Kidney (tissue), 13 donors: ENCODE measurements at regions not wholly inside any gene's neighbourhood (a gene's known extent, or its start where the extent isn't known, plus 50 kb on each side); places are given as distances from the start of the nearest gene placed in this dataset.

Source experiments
- DNase-seq, 5 donors: peaks; one replicate each; pipeline ENCODE4 v3.0.0-alpha.2; 2013 to 2020
- FAIRE-seq: peaks from 2 replicates; lab custom pipeline; 2012; peaks lifted over from hg19 to GRCh38; lab: Jason Lieb, UNC
- H3K27ac ChIP-seq, 2 donors: one replicate each; pipeline ENCODE4 v1.7.0; 2013; ENCODE audit warnings: low read depth in 2 of 2, low read length in 2 of 2, inconsistent platforms in 1 of 2
- H3K27me3 ChIP-seq: one replicate; pipeline ENCODE4 v1.7.1; 2013; ENCODE audit warnings: low read length, inconsistent platforms; ENCODE audit not compliant: control insufficient read depth, insufficient read depth
- H3K36me3 ChIP-seq, 3 donors: one replicate each; pipeline versions ENCODE4 v1.7.0 to v1.7.1; 2013; ENCODE audit warnings: low read length in 3 of 3, control low read depth in 1 of 3, inconsistent platforms in 1 of 3; ENCODE audit not compliant: insufficient read depth in 3 of 3, control insufficient read depth in 2 of 3
- H3K4me1 ChIP-seq, 3 donors: one replicate each; pipeline versions ENCODE4 v1.7.0 to v1.7.1; 2013; ENCODE audit warnings: low read length in 3 of 3, inconsistent platforms in 1 of 3, low read depth in 1 of 3; ENCODE audit not compliant: control insufficient read depth in 2 of 3, insufficient read depth in 2 of 3
- H3K4me3 ChIP-seq, 3 donors: one replicate each; pipeline versions ENCODE4 v1.7.0 to v1.8.1; 2013; ENCODE audit warnings: low read length in 3 of 3, control low read depth in 1 of 3, inconsistent platforms in 1 of 3
- H3K9ac ChIP-seq, 3 donors: one replicate each; pipeline versions ENCODE4 v1.7.0 to v1.7.1; 2013; ENCODE audit warnings: low read length in 3 of 3, control low read depth in 1 of 3, inconsistent platforms in 1 of 3
- H3K9me3 ChIP-seq, 3 donors: one replicate each; pipeline versions ENCODE4 v1.7.0 to v1.7.1; 2013; ENCODE audit warnings: low read length in 3 of 3, control low read depth in 1 of 3, inconsistent platforms in 1 of 3; ENCODE audit not compliant: control insufficient read depth in 2 of 3, insufficient read depth in 1 of 3
- CTCF ChIP-seq: IDR thresholded peaks from 3 replicates; pipeline ENCODE4 v1.5.1; 2012; ENCODE audit warnings: mild to moderate bottlenecking, moderate library complexity, borderline replicate concordance; ENCODE audit not compliant: insufficient read depth; ENCODE audit errors: extremely low read depth
- intact Hi-C: fragments of 100-400 bp; cut with DNase I; formaldehyde crosslinking; loops from one replicate; pipeline ENCODE4 v1.11.1; 2022
- donor health status: control.
- donor health status: control.
- donor health status: control.
- donor health status: control.
- donor health status: control.
- donor health status: DM: yes; HTN: yes; CAD: no.
- donor health status: Normal renal cell carcinoma (clear cell type).

DNA sequence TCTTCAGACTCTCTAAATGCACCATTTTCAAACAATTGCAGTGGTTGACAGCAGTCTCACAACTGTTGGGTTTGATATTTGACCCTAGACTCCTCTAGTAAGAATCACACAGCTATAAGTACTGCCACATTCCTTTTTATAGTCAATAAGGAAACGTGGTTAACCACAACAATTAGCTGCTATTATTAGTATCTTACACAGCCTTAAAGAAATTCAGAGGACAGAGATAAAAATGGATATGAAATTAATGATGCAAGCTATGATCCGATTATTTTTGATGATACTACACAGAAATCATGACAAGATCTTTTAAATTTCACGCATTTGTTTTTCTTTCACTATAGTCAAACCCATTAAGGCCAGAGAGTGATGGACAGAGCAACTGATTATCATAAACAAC is 288.6 kb upstream of the C9orf72 start:
- FAIRE-seq (no peak), DNase-seq (no peak)
- H3K27me3 ChIP-seq = no peaks in the 10 kb centered on the region
- no peak overlapping the region for H3K9ac ChIP-seq
- intact Hi-C loops = no loop called here
- H3K4me1 ChIP-seq = peaks cover 0 to 9% (median 2%) of the 10 kb centered on the region in 3 donors
- no peak for TF ChIP-seq CTCF
- H3K4me3 ChIP-seq = no peak overlapping the region
- H3K9me3 ChIP-seq = no peaks in the 10 kb centered on the region
- H3K36me3 ChIP-seq = no peaks in the 10 kb centered on the region
- H3K27ac ChIP-seq = no peak overlapping the region

DNA sequence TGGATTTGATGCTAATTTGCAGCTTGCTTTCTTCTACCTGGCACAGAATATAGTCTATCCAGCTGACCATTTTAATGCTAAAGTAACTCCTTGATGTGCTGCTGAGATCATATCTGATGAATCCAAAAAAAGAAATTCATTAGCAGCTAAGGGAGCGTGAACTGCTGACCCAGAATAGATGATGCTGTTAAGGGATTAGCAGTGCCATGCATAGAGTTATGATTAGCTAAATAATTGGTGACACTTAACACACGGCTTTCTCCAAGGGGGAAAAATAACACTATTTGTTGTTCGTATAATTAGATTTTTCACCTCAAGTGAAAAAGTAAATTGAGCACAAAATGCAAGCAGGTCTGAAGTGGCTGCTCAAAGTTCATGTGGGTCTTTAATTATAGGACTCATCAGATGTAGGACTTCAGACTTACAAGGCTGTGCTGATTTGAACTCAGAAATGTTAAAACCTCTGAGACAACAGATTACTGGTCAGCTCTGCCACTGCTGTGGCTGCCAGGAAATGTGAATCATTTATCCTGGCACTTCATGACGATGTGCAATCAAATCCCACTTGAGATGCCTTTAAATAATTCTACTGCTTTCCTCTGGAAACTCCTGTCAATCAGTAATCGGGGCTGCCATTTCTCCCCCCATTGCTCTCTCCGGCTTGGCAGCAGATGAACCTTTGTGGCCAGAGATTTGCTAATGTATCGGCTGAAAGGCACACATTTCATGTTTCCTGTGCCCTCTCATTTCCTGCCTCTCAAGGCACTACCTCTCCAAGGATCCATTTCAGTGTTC is 291.6 kb upstream of the C9orf72 start:
- intact Hi-C loops = no loop called here

GRCh38 chr9:27866741-27867140 is 293.5 kb upstream of the C9orf72 start:
- DNase-seq = no peak
- Histone ChIP-seq H3K27me3 (no peaks in the 10 kb centered on the region), H3K27ac (no peak overlapping the region), H3K9ac (no peak overlapping the region), H3K4me3 (no peak overlapping the region), H3K4me1 (peaks cover 0 to 9% (median 2%) of the 10 kb centered on the region in 3 donors), H3K36me3 (no peaks in the 10 kb centered on the region), H3K9me3 (no peaks in the 10 kb centered on the region)
- intact Hi-C loops = no loop called here
- TF ChIP-seq CTCF = no peak
- FAIRE-seq = no peak

More for the DNA sequence above, 291.6 kb upstream of the C9orf72 start:
- H3K9ac ChIP-seq = no peak overlapping the region
- DNase-seq = peak in 4 of 5 donors; percentile 45 to 75 (median 57)
- peaks cover 0 to 9% (median 2%) of the 10 kb centered on the region in 3 donors for H3K4me1 ChIP-seq
- peak overlapping the region in 2 of 3 donors; percentile 12 to 31 for H3K4me3 ChIP-seq
- no peaks in the 10 kb centered on the region for H3K27me3 ChIP-seq
- TF ChIP-seq CTCF = no peak
- no peaks in the 10 kb centered on the region for H3K9me3 ChIP-seq
- H3K36me3 ChIP-seq = no peaks in the 10 kb centered on the region
- peak overlapping the region; percentile 32 to 56 for H3K27ac ChIP-seq
- peak; percentile 80 for FAIRE-seq
